GM12892 (cell line): ENCODE measurements at regions not wholly inside any gene's neighbourhood (a gene's known extent, or its start where the extent isn't known, plus 50 kb on each side); places are given as distances from the start of the nearest gene placed in this dataset.

Experiments used
- DNase-seq: peaks from one replicate; pipeline ENCODE4 v3.0.0; 2011; ENCODE audit not compliant: insufficient read length
- FAIRE-seq: peaks from 2 replicates; lab custom pipeline; 2011; peaks lifted over from hg19 to GRCh38; lab: Jason Lieb, UNC
- POLR2A ChIP-seq: IDR thresholded peaks from 2 replicates; pipeline ENCODE4 v1.6.1; 2011; ENCODE audit warnings: low read depth, low read length, control low read depth
- POLR2AphosphoS5 ChIP-seq: IDR thresholded peaks from 2 replicates; pipeline ENCODE4 v1.6.1; 2011; ENCODE audit warnings: low read depth, low read length, control low read depth
- TAF1 ChIP-seq: IDR thresholded peaks from 2 replicates; pipeline ENCODE4 v1.6.1; 2011; ENCODE audit warnings: low read depth, mild to moderate bottlenecking, control low read depth, low read length, borderline replicate concordance

GRCh38 chr18:23373570-23373969 is 79.5 kb upstream of the RIOK3 start:
- TF ChIP-seq TAF1 (no peak), POLR2AphosphoS5 (no peak), POLR2A (no peak)
- no peak for DNase-seq
- no peak for FAIRE-seq

- DNase-seq (no peak), FAIRE-seq (no peak)
- TF ChIP-seq POLR2AphosphoS5 (no peak), POLR2A (no peak), TAF1 (no peak)
Observed at GRCh38 chr18:23377669-23378301, 75.3 kb upstream of the RIOK3 start.

- TF ChIP-seq POLR2A, result no peak
- TF ChIP-seq TAF1, result no peak
- TF ChIP-seq POLR2AphosphoS5, result no peak
- no peak for FAIRE-seq
- DNase-seq, result no peak
Observed at GRCh38 chr18:23378302-23378686, 74.8 kb upstream of the RIOK3 start.

GRCh38 chr18:23380001-23380550 is 73.0 kb upstream of the RIOK3 start:
- DNase-seq (no peak), FAIRE-seq (no peak)
- TF ChIP-seq POLR2A (no peak), TAF1 (no peak), POLR2AphosphoS5 (no peak)

- no peak for DNase-seq
- no peak for FAIRE-seq
- TF ChIP-seq TAF1, result no peak
Observed at GRCh38 chr18:23380817-23381216, 72.3 kb upstream of the RIOK3 start.

GRCh38 chr18:23383494-23383893 is 69.6 kb upstream of the RIOK3 start:
- no peak for FAIRE-seq
- no peak for TF ChIP-seq POLR2A
- no peak for TF ChIP-seq TAF1
- TF ChIP-seq POLR2AphosphoS5, result no peak

GRCh38 chr18:23384778-23385736 is 68.0 kb upstream of the RIOK3 start:
- FAIRE-seq, result peak; percentile 57
- no peak for TF ChIP-seq TAF1
- TF ChIP-seq POLR2A, result no peak
- no peak for TF ChIP-seq POLR2AphosphoS5
- DNase-seq, result no peak

More at GRCh38 chr18:23383494-23383893, 69.6 kb upstream of the RIOK3 start:
- no peak for DNase-seq

- TF ChIP-seq POLR2AphosphoS5 (no peak), TAF1 (no peak), POLR2A (no peak)
- DNase-seq, result no peak
- FAIRE-seq, result no peak
Observed at GRCh38 chr18:23386317-23386716, 66.8 kb upstream of the RIOK3 start.

GRCh38 chr18:23387265-23387664 is 65.8 kb upstream of the RIOK3 start:
- TF ChIP-seq TAF1 (no peak), POLR2AphosphoS5 (no peak), POLR2A (no peak)
- FAIRE-seq (no peak), DNase-seq (no peak)

- DNase-seq (no peak), FAIRE-seq (no peak)
- TF ChIP-seq POLR2AphosphoS5, result no peak
- no peak for TF ChIP-seq POLR2A
- TF ChIP-seq TAF1, result no peak
Observed at GRCh38 chr18:23388357-23388756, 64.7 kb upstream of the RIOK3 start.

GRCh38 chr18:23391156-23391555 is 61.9 kb upstream of the RIOK3 start:
- FAIRE-seq, result no peak
- TF ChIP-seq POLR2AphosphoS5, result no peak
- no peak for TF ChIP-seq POLR2A
- TF ChIP-seq TAF1, result no peak
- no peak for DNase-seq
